DND-41 (cell line): ENCODE measurements at regions not wholly inside any gene's neighbourhood (a gene's known extent, or its start where the extent isn't known, plus 50 kb on each side); places are given as distances from the start of the nearest gene placed in this dataset.

ENCODE experiments used
- ATAC-seq: fragments of 200-7000 bp; cut with Tn5 transposase; 3 replicates; pipeline ENCODE4 v1.9.1; 2021; ENCODE audit warnings: low read depth; ENCODE audit not compliant: insufficient read depth
- DNase-seq: peaks from one replicate; pipeline ENCODE4 v3.0.0-alpha.2; 2020
- H2AFZ ChIP-seq: 2 replicates; pipeline ENCODE4 v1.6.0; 2012; ENCODE audit warnings: low read depth, low read length
- H3K27ac ChIP-seq: 2 replicates; pipeline ENCODE4 v1.5.1; 2012; ENCODE audit warnings: low read length, inconsistent platforms
- H3K27me3 ChIP-seq: fragments of 200-600 bp; sonication (generic); 2 replicates; pipeline ENCODE4 v1.6.0; 2012; ENCODE audit warnings: low read length, mild to moderate bottlenecking, inconsistent platforms; ENCODE audit not compliant: insufficient read depth, poor library complexity
- H3K36me3 ChIP-seq: 2 replicates; pipeline ENCODE4 v1.5.1; 2012; ENCODE audit warnings: low read length, inconsistent platforms; ENCODE audit not compliant: insufficient read depth
- H3K4me1 ChIP-seq: 2 replicates; pipeline ENCODE4 v1.5.1; 2012; ENCODE audit warnings: mild to moderate bottlenecking, low read length; ENCODE audit not compliant: insufficient read depth
- H3K4me2 ChIP-seq: 2 replicates; pipeline ENCODE4 v1.6.0; 2012; ENCODE audit warnings: mild to moderate bottlenecking, moderate library complexity, low read length, inconsistent platforms; ENCODE audit not compliant: insufficient read depth
- H3K4me3 ChIP-seq, 2 experiments: fragments of 200-600 bp in 1 of 2; shearing (Covaris generic) in 1 of 2; 2 replicates each; pipeline ENCODE4 v1.5.1; 2012 to 2016; ENCODE audit warnings: inconsistent platforms in 2 of 2, low read length in 2 of 2, mild to moderate bottlenecking in 2 of 2, low read depth in 1 of 2, moderate library complexity in 1 of 2
- H3K79me2 ChIP-seq: 2 replicates; pipeline ENCODE4 v1.6.0; 2012; ENCODE audit warnings: low read length, inconsistent platforms; ENCODE audit not compliant: insufficient read depth
- H3K9ac ChIP-seq: 2 replicates; pipeline ENCODE4 v1.6.0; 2012; ENCODE audit warnings: low read depth, mild to moderate bottlenecking, inconsistent platforms, low read length, moderate library complexity
- H3K9me3 ChIP-seq: 2 replicates; pipeline ENCODE4 v1.5.1; 2012; ENCODE audit warnings: low read length, moderate library complexity, mild to moderate bottlenecking, inconsistent platforms; ENCODE audit not compliant: insufficient read depth, severe bottlenecking
- H4K20me1 ChIP-seq: 2 replicates; pipeline ENCODE4 v1.6.0; 2012; ENCODE audit warnings: low read length; ENCODE audit not compliant: insufficient read depth
- CTCF ChIP-seq: IDR thresholded peaks from 2 replicates; pipeline ENCODE4 v1.5.1; 2012; ENCODE audit warnings: borderline replicate concordance, low read length, moderate library complexity, mild to moderate bottlenecking; ENCODE audit not compliant: poor library complexity, severe bottlenecking; ENCODE audit errors: extremely low read depth
- EZH2 ChIP-seq: IDR thresholded peaks from 3 replicates; pipeline ENCODE4 v1.6.1; 2012; ENCODE audit warnings: borderline replicate concordance, low read depth, mild to moderate bottlenecking, moderate library complexity, low read length, inconsistent platforms; ENCODE audit not compliant: severe bottlenecking

DNA sequence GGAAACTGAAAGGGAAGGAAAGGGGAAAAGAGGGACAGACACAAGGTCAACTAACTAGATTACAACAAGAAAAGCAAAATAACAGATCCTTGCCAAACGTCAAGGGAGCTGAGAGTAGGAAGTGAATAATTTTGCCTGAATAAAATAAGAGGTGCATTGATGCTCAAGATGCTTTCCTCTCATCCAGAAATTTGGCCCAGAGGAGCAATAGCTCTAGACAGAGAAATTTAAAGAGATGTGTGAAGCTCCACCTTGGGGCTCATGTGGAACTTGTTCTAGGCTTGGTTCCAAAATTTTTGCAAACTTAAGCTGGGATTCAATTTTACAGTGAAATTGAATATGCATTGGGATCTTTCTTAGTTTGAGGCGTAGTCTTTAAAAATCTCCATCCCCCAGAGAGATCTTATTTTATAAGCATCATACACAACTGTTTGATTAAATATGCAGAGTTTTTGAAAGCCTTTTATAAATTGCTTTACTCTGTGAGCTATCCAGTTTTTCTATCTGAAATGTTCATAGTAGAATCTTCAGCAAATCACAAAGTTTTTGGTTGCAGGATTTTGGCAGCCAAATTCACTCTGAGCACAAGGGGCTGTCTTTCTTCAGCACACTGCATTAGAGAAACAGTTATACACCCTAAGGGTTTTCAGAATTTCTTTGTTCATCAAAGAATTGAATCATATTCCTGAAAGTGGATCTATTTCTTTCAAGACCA, 1159.5 kb downstream of the ADGRL3 start:
- no peak for TF ChIP-seq EZH2
- TF ChIP-seq CTCF: no peak
- Histone ChIP-seq H3K4me2 (no peak overlapping the region), H3K27ac (no peak overlapping the region), H3K9ac (no peak overlapping the region), H3K36me3 (no peaks in the 10 kb centered on the region), H3K4me3 (no peak overlapping the region), H3K27me3 (no peaks in the 10 kb centered on the region), H3K79me2 (no peaks in the 10 kb centered on the region), H4K20me1 (no peaks in the 10 kb centered on the region), H3K9me3 (no peaks in the 10 kb centered on the region), H3K4me1 (no peaks in the 10 kb centered on the region), H2AFZ (no peak overlapping the region)
- ATAC-seq (no peak), DNase-seq (no peak)

DNA sequence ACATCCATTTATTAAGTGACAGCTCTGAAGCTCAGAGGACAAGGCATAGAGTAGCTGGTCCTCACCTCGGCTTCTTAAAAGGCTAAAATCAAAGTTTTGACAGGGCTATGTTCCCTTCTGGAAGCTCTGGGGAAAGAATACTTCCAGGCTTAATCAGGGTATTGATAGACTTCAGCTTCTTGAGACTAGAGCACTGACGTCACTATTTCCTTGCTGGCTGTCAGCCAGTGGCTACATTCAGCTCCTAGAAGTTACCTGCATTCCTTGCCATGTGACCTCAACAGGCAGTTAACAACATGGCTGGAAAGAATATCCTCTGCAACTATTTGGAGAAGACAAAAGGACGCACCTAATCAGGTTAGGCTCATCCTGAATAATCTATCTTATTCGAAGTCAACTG, 1144.8 kb downstream of the ADGRL3 start:
- no peak overlapping the region for H3K4me3 ChIP-seq
- H3K9ac ChIP-seq: no peak overlapping the region
- H2AFZ ChIP-seq: no peak overlapping the region
- TF ChIP-seq CTCF (no peak), EZH2 (no peak)
- ATAC-seq (no peak), DNase-seq (no peak)
- no peaks in the 10 kb centered on the region for H3K9me3 ChIP-seq
- no peaks in the 10 kb centered on the region for H3K4me1 ChIP-seq
- H3K79me2 ChIP-seq: no peaks in the 10 kb centered on the region
- no peaks in the 10 kb centered on the region for H3K27me3 ChIP-seq
- H3K36me3 ChIP-seq: no peaks in the 10 kb centered on the region
- no peaks in the 10 kb centered on the region for H4K20me1 ChIP-seq
- H3K27ac ChIP-seq: no peak overlapping the region
- no peak overlapping the region for H3K4me2 ChIP-seq

DNA sequence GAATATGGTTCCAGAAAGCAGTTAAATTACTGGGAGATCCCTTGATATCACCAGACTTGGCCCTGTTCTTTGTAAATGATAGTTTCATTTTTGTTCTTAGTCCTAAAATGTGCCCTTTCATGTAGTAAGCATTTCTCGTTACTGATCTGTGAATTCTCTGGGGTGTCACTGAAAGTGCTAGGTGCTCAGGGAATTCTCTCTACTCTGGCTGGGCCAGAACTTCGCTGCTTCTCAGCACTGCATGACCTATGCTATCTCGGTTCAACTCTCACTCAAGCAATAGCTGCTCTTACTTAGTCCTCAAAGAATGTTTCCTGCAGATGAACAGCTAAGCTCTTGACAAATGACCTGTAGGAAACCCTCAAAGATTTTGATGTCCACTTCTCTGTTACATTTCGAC, 1144.3 kb downstream of the ADGRL3 start:
- Histone ChIP-seq H3K27me3 (no peaks in the 10 kb centered on the region), H3K9me3 (no peaks in the 10 kb centered on the region), H3K9ac (no peak overlapping the region), H3K4me3 (no peak overlapping the region), H3K36me3 (no peaks in the 10 kb centered on the region), H3K79me2 (no peaks in the 10 kb centered on the region), H3K4me1 (no peaks in the 10 kb centered on the region), H2AFZ (no peak overlapping the region), H3K4me2 (no peak overlapping the region), H4K20me1 (no peaks in the 10 kb centered on the region), H3K27ac (no peak overlapping the region)
- no peak for ATAC-seq
- DNase-seq: no peak
- TF ChIP-seq CTCF (no peak), EZH2 (no peak)

DNA sequence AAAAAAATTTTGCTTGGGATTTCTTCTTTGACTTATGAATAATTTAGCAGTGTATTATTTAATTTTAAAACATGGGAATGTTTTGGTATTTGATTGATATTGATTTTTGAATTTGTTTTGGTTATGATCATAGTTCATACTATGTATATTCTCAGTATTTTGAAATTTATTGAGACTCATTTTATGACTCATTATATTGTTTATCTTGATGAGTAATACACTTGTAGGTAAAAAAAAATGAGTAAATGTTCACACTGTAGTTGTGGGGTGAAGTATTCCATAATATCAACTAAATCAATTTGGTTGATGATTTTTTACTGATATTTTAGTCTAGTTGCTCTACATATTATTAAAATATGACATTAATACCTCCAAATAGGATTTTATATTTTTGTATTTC, 1142.2 kb downstream of the ADGRL3 start:
- no peak for DNase-seq
- TF ChIP-seq EZH2 (no peak), CTCF (no peak)
- Histone ChIP-seq H3K27ac (no peak overlapping the region), H3K4me2 (no peak overlapping the region), H3K27me3 (no peaks in the 10 kb centered on the region), H3K36me3 (no peaks in the 10 kb centered on the region), H3K9ac (no peak overlapping the region), H3K9me3 (no peaks in the 10 kb centered on the region), H3K4me3 (no peak overlapping the region), H3K79me2 (no peaks in the 10 kb centered on the region), H4K20me1 (no peaks in the 10 kb centered on the region), H2AFZ (no peak overlapping the region), H3K4me1 (no peaks in the 10 kb centered on the region)
- ATAC-seq: no peak
